ENCODE measurements at regions not wholly inside any gene's neighbourhood (a gene's known extent, or its start where the extent isn't known, plus 50 kb on each side); places are given as distances from the start of the nearest gene placed in this dataset.

GRCh38 chr16:64168371-64168770 is 953.5 kb downstream of the CDH11 start:
- WGBS, 5 donors, result 71 to 86% (median 82%) methylated on average over 1 of the region's 1 CpG
- H3K27ac ChIP-seq, result no peak overlapping the region

GRCh38 chr16:64167936-64168335 is 953.9 kb downstream of the CDH11 start:
- 68 to 75% (median 72%) methylated on average over 12 of the region's 12 CpGs for WGBS, 5 donors
- no peaks in the 10 kb centered on the region for H3K27me3 ChIP-seq
- no peak for DNase-seq
- intact Hi-C loops (cut with DNase I; ENCODE audit: low total_unique reads), result no loop called here
- no peaks in the 10 kb centered on the region for H3K36me3 ChIP-seq
- no peak overlapping the region for H3K4me3 ChIP-seq
- no peaks in the 10 kb centered on the region for H3K9me3 ChIP-seq
- H3K4me1 ChIP-seq, result no peaks in the 10 kb centered on the region
- TF ChIP-seq POLR2A (IDR thresholded peaks at IDR 0.05), result no peak
- no peak for TF ChIP-seq EP300 (IDR thresholded peaks at IDR 0.05)
- no peak for TF ChIP-seq CTCF (IDR thresholded peaks at IDR 0.05)
- TF ChIP-seq POLR2AphosphoS5 (IDR thresholded peaks at IDR 0.05), result no peak
- no peak overlapping the region for H3K27ac ChIP-seq

More at GRCh38 chr16:64168371-64168770, 953.5 kb downstream of the CDH11 start:
- intact Hi-C loops (cut with DNase I; ENCODE audit: low total_unique reads), result no loop called here
- no peak for DNase-seq
- H3K27me3 ChIP-seq, result no peaks in the 10 kb centered on the region
- H3K9me3 ChIP-seq, result no peaks in the 10 kb centered on the region
- TF ChIP-seq POLR2A (IDR thresholded peaks at IDR 0.05) (no peak), CTCF (IDR thresholded peaks at IDR 0.05) (no peak), EP300 (IDR thresholded peaks at IDR 0.05) (no peak), POLR2AphosphoS5 (IDR thresholded peaks at IDR 0.05) (no peak)
- H3K4me3 ChIP-seq, result no peak overlapping the region
- no peaks in the 10 kb centered on the region for H3K36me3 ChIP-seq
- no peaks in the 10 kb centered on the region for H3K4me1 ChIP-seq

GRCh38 chr16:64165368-64165767 is 956.5 kb downstream of the CDH11 start:
- WGBS, 5 donors, result 92 to 96% (median 94%) methylated on average over 7 of the region's 7 CpGs

GRCh38 chr16:64162613-64163375 is 959.1 kb downstream of the CDH11 start:
- no peak for TF ChIP-seq POLR2A (IDR thresholded peaks at IDR 0.05)
- no peak for TF ChIP-seq CTCF (IDR thresholded peaks at IDR 0.05)
- no peak for TF ChIP-seq EP300 (IDR thresholded peaks at IDR 0.05)
- TF ChIP-seq POLR2AphosphoS5 (IDR thresholded peaks at IDR 0.05), result no peak
- Histone ChIP-seq H3K9me3 (no peaks in the 10 kb centered on the region), H3K36me3 (no peaks in the 10 kb centered on the region), H3K4me3 (no peak overlapping the region), H3K27ac (no peak overlapping the region), H3K4me1 (no peaks in the 10 kb centered on the region), H3K27me3 (no peaks in the 10 kb centered on the region)
- WGBS, 5 donors, result 54 to 72% (median 72%) methylated on average over 4 of the region's 4 CpGs
- no peak for DNase-seq
- intact Hi-C loops (cut with DNase I; ENCODE audit: low total_unique reads), result no loop called here

More at GRCh38 chr16:64165368-64165767, 956.5 kb downstream of the CDH11 start:
- Histone ChIP-seq H3K9me3 (no peaks in the 10 kb centered on the region), H3K4me3 (no peak overlapping the region), H3K27me3 (no peaks in the 10 kb centered on the region), H3K27ac (no peak overlapping the region), H3K4me1 (no peaks in the 10 kb centered on the region), H3K36me3 (no peaks in the 10 kb centered on the region)
- TF ChIP-seq EP300 (IDR thresholded peaks at IDR 0.05) (no peak), POLR2A (IDR thresholded peaks at IDR 0.05) (no peak), POLR2AphosphoS5 (IDR thresholded peaks at IDR 0.05) (no peak), CTCF (IDR thresholded peaks at IDR 0.05) (no peak)
- intact Hi-C loops (cut with DNase I; ENCODE audit: low total_unique reads), result no loop called here
- DNase-seq, result no peak

Data from stomach (tissue), 8 donors.